Stimulated activated memory B cell treated with anti-CD40 and anti-IgM and Interleukin-4, amounts not matched to agents 10 μg/mL and 1 μg/mL and 100 μg/mL, for 72 hours (primary cell): ENCODE measurements at regions not wholly inside any gene's neighbourhood (a gene's known extent, or its start where the extent isn't known, plus 50 kb on each side); places are given as distances from the start of the nearest gene placed in this dataset.
"Not testable (repeated sequence)": the region's sequence is repeated elsewhere in the genome, so short reads cannot be mapped to it uniquely, and the experiment has no call there.

Source experiments
- ATAC-seq: fragments of 150-1000 bp; cut with Tn5 transposase; 2 replicates; pipeline ENCODE4 v1.10.0; 2021
- H3K27ac Mint-ChIP-seq: one replicate; pipeline ENCODE4 v1.8.0; 2022; ENCODE audit warnings: mild to moderate bottlenecking, mixed read lengths
- H3K27me3 Mint-ChIP-seq: one replicate; pipeline ENCODE4 v1.8.0; 2022; ENCODE audit warnings: mixed read lengths
- H3K36me3 Mint-ChIP-seq: one replicate; pipeline ENCODE4 v1.8.0; 2022; ENCODE audit warnings: mixed read lengths
- H3K4me1 Mint-ChIP-seq: one replicate; pipeline ENCODE4 v1.8.0; 2022; ENCODE audit warnings: mixed read lengths
- H3K4me3 Mint-ChIP-seq: one replicate; pipeline ENCODE4 v1.8.0; 2022; ENCODE audit warnings: mild to moderate bottlenecking, moderate library complexity, mixed read lengths
- H3K9me3 Mint-ChIP-seq: one replicate; pipeline ENCODE4 v1.8.0; 2022; ENCODE audit warnings: mixed read lengths

DNA sequence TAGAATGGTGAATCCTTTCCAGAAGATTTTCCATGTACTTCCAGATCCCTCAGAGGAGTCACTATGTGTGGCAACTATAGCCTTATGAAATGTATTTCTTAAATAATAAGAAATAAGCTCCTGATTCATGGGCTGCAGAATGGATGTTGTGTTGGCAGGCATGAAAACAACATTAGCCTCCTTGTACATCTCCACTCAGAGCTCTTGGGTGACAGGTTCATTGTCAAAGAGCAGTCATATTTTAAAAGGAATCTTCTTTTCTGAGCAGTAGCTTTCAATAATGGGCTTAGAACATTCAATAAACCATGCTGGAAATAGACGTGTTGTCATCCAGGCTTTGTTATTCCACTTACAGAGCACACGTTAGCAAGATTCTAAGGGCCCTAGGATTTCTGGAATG is 96.6 kb downstream of the CDC7 start:
- Mint-ChIP-seq H3K27me3 (no peaks in the 10 kb centered on the region), H3K27ac (no peak overlapping the region), H3K36me3 (no peaks in the 10 kb centered on the region), H3K9me3 (no peaks in the 10 kb centered on the region), H3K4me3 (no peak overlapping the region), H3K4me1 (no peaks in the 10 kb centered on the region)
- no peak for ATAC-seq

DNA sequence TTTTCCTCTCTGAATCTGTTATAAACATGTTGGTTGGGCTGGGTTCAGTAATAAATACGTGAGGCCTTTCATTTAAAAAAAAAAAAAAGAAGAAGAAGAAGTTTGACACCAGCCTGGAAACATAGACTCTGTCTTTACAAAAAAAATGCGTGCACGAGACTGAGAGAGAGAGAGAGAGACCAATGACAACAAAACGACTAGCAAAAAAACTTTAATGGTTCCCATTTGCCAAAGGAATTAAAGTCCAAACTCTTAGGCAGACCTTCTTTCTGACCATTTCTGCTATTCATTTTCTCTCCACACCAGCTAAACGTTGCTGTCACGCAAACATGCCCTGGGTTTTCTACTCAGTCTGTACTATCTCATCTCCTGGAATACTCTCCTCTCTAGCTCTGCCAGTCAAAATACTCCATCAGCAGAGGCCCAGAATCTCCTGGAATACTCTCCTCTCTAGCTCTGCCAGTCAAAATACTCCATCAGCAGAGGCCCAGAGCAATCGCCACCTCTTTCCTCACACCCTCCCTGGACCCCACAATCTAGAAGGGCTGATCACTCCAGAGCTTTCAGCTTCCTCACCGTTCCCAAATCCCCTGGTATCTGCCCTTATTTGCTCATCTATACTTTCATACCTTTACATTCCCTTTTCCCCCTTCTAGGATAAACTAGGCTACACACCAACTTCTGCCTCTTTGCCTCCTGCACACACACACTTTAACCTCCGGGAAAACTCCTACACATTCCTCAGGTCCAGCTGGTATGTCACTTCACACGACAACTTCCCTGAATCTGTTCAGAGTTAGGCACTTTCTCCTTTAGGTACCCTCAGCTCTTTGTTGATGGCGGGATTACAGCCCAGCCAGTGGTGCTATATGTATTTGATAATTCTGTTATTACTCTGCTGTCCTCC is 100.0 kb downstream of the CDC7 start:
- H3K36me3 Mint-ChIP-seq, result no peaks in the 10 kb centered on the region
- no peak overlapping the region for H3K4me3 Mint-ChIP-seq
- H3K27me3 Mint-ChIP-seq, result no peaks in the 10 kb centered on the region
- H3K4me1 Mint-ChIP-seq, result peaks cover 8% of the 10 kb centered on the region
- no peaks in the 10 kb centered on the region for H3K9me3 Mint-ChIP-seq
- peak; percentile 25 for ATAC-seq
- H3K27ac Mint-ChIP-seq, result no peak overlapping the region

- Mint-ChIP-seq H3K27ac (no peak overlapping the region), H3K4me1 (peaks cover 8% of the 10 kb centered on the region), H3K4me3 (no peak overlapping the region), H3K27me3 (no peaks in the 10 kb centered on the region), H3K36me3 (no peaks in the 10 kb centered on the region), H3K9me3 (no peaks in the 10 kb centered on the region)
- ATAC-seq, result no peak
Measured at GRCh38 chr1:91601554-91602376, 101.1 kb downstream of the CDC7 start.

DNA sequence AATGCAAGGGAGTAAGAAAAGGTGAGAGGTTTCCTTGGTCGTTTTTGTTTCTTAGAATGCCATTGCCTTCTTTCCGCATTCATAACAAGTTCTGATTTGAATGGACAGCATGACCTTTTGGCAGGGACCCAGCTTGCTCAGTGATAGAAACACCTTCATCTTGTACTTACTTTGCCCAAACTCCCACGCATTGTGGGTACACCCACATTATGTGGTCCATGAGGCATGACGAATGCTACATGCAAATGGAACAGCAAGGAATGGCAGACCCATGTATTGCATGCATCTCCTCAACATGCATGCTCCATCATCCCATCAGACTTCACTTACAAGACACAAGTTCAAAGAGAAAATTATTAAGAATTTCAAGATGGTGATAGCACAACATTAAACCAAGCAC is 102.8 kb downstream of the CDC7 start:
- Mint-ChIP-seq H3K4me1 (peaks cover 8% of the 10 kb centered on the region), H3K4me3 (no peak overlapping the region), H3K27me3 (no peaks in the 10 kb centered on the region), H3K27ac (no peak overlapping the region), H3K9me3 (no peaks in the 10 kb centered on the region), H3K36me3 (no peaks in the 10 kb centered on the region)
- peak; percentile 55 for ATAC-seq

DNA sequence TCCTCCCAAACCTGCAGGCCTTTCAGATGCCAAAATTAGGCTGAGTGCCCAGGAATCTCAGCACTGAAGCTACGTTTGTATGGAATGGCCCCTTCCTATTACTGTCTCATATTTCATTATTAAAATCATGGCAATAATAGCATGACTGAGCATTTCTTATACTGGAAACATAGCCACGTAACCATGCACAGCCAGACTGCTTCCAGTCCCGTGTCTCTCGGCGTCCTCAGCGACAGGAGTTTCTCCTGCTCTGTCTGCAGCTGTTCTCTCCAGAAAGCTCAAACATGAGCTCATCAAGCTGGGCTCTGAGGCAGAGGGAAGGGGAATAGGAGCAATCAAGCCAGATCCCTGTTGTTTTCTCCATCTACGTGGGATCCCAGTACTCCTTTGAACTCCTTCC is 104.0 kb downstream of the CDC7 start:
- Mint-ChIP-seq H3K9me3 (no peaks in the 10 kb centered on the region), H3K27ac (no peak overlapping the region), H3K36me3 (no peaks in the 10 kb centered on the region), H3K27me3 (no peaks in the 10 kb centered on the region), H3K4me3 (no peak overlapping the region), H3K4me1 (peaks cover 8% of the 10 kb centered on the region)
- ATAC-seq, result no peak

DNA sequence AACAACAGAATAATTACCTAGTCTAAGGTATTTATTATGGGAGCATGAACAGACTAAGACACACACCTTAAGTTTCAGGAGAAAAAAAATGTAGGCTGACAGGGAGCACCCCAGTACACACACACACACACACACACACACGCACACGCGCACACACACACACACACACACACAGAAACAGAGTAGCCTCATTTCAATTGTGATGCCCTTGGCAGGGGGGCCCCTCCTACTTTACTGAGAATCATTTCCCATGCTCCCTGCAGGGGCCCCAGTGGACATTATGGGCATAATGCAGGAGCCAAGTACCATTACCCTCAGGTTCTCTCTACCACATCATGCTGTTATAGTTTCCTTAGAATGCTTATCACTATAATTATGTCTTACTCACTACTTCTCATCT is 104.9 kb downstream of the CDC7 start:
- peaks cover 8% of the 10 kb centered on the region for H3K4me1 Mint-ChIP-seq
- no peaks in the 10 kb centered on the region for H3K36me3 Mint-ChIP-seq
- no peak for ATAC-seq
- no peaks in the 10 kb centered on the region for H3K27me3 Mint-ChIP-seq
- H3K4me3 Mint-ChIP-seq, result no peak overlapping the region
- no peak overlapping the region for H3K27ac Mint-ChIP-seq
- no peaks in the 10 kb centered on the region for H3K9me3 Mint-ChIP-seq

GRCh38 chr1:91606546-91607078 is 106.0 kb downstream of the CDC7 start:
- ATAC-seq, result no peak
- H3K4me1 Mint-ChIP-seq, result peaks cover 8% of the 10 kb centered on the region
- no peaks in the 10 kb centered on the region for H3K9me3 Mint-ChIP-seq
- H3K27ac Mint-ChIP-seq, result no peak overlapping the region
- H3K4me3 Mint-ChIP-seq, result no peak overlapping the region
- no peaks in the 10 kb centered on the region for H3K36me3 Mint-ChIP-seq
- H3K27me3 Mint-ChIP-seq, result no peaks in the 10 kb centered on the region

- H3K4me1 Mint-ChIP-seq, H3K4me3 Mint-ChIP-seq, H3K27ac Mint-ChIP-seq, ATAC-seq, H3K9me3 Mint-ChIP-seq, H3K27me3 Mint-ChIP-seq, H3K36me3 Mint-ChIP-seq: not testable (repeated sequence)
Measured at GRCh38 chr1:91607686-91608085, 107.0 kb downstream of the CDC7 start.

DNA sequence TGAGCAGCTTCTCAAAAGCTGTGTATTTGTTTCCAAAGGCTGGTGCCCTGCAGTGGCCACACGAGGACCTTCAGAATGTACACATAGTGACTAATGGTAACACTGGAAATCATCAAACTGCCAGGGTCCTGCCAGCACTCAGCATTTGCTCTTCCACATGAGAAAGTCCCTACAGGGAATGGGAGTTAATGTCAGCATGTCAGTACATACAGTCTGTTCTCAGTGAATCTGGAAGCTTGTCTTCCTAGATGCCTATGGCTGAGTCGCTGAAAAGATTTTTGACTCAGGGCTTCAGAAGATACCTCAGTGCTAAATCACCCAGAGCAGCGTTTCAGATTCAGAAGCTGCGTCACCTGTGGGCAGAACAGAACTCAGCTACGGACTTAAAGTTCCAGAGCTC is 108.2 kb downstream of the CDC7 start:
- no peak for ATAC-seq
- Mint-ChIP-seq H3K9me3 (no peaks in the 10 kb centered on the region), H3K36me3 (no peaks in the 10 kb centered on the region), H3K4me1 (no peaks in the 10 kb centered on the region), H3K4me3 (no peak overlapping the region), H3K27ac (no peak overlapping the region), H3K27me3 (no peaks in the 10 kb centered on the region)

DNA sequence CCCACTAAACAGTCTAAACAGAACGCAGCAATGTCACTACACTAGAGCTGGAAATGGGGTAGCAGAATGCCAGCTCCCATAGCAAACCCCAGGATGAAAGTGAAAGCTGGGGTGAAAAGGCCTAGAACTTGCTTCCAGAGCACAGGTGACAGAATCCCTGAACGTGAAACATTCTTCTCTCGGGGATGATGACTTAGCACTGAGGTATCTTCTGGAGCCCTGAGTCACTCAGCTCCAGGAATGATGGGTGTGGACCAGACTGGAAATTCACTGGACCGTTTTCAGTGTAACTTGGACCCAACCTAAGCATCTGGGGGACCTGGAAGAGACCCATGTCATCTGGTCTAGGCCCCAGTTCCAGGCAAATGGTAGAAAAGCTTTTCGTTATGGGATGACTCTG is 108.9 kb downstream of the CDC7 start:
- no peak overlapping the region for H3K4me3 Mint-ChIP-seq
- H3K27me3 Mint-ChIP-seq, result no peaks in the 10 kb centered on the region
- H3K4me1 Mint-ChIP-seq, result no peaks in the 10 kb centered on the region
- no peaks in the 10 kb centered on the region for H3K36me3 Mint-ChIP-seq
- no peak for ATAC-seq
- H3K9me3 Mint-ChIP-seq, result no peaks in the 10 kb centered on the region
- no peak overlapping the region for H3K27ac Mint-ChIP-seq

- no peaks in the 10 kb centered on the region for H3K9me3 Mint-ChIP-seq
- no peaks in the 10 kb centered on the region for H3K36me3 Mint-ChIP-seq
- H3K27me3 Mint-ChIP-seq, result no peaks in the 10 kb centered on the region
- ATAC-seq, result no peak
- no peak overlapping the region for H3K4me3 Mint-ChIP-seq
- H3K27ac Mint-ChIP-seq, result no peak overlapping the region
- H3K4me1 Mint-ChIP-seq, result no peaks in the 10 kb centered on the region
Measured at GRCh38 chr1:91610102-91610501, 109.5 kb downstream of the CDC7 start.

- no peaks in the 10 kb centered on the region for H3K36me3 Mint-ChIP-seq
- no peak for ATAC-seq
Measured at GRCh38 chr1:91610789-91611188, 110.1 kb downstream of the CDC7 start.

GRCh38 chr1:91611483-91611917 is 110.8 kb downstream of the CDC7 start:
- Mint-ChIP-seq H3K9me3 (no peaks in the 10 kb centered on the region), H3K4me3 (no peak overlapping the region), H3K27me3 (peaks cover 8% of the 10 kb centered on the region), H3K4me1 (no peaks in the 10 kb centered on the region), H3K36me3 (no peaks in the 10 kb centered on the region), H3K27ac (no peak overlapping the region)
- no peak for ATAC-seq

More at GRCh38 chr1:91610789-91611188, 110.1 kb downstream of the CDC7 start:
- no peaks in the 10 kb centered on the region for H3K9me3 Mint-ChIP-seq
- H3K4me3 Mint-ChIP-seq, result no peak overlapping the region
- no peak overlapping the region for H3K27ac Mint-ChIP-seq
- H3K27me3 Mint-ChIP-seq, result peaks cover under 1% of the 10 kb centered on the region
- no peaks in the 10 kb centered on the region for H3K4me1 Mint-ChIP-seq

GRCh38 chr1:91613595-91613994 is 112.9 kb downstream of the CDC7 start:
- no peaks in the 10 kb centered on the region for H3K9me3 Mint-ChIP-seq
- no peak overlapping the region for H3K4me3 Mint-ChIP-seq
- ATAC-seq, result no peak
- H3K27ac Mint-ChIP-seq, result no peak overlapping the region
- H3K4me1 Mint-ChIP-seq, result no peaks in the 10 kb centered on the region
- H3K36me3 Mint-ChIP-seq, result no peaks in the 10 kb centered on the region
- peaks cover 19% of the 10 kb centered on the region for H3K27me3 Mint-ChIP-seq

GRCh38 chr1:91616712-91617111 is 116.1 kb downstream of the CDC7 start:
- no peak overlapping the region for H3K4me3 Mint-ChIP-seq

More at GRCh38 chr1:91616712-91617111, 116.1 kb downstream of the CDC7 start:
- no peak for ATAC-seq
- Mint-ChIP-seq H3K9me3 (no peaks in the 10 kb centered on the region), H3K4me1 (no peaks in the 10 kb centered on the region), H3K27me3 (peaks cover 44% of the 10 kb centered on the region), H3K36me3 (no peaks in the 10 kb centered on the region), H3K27ac (no peak overlapping the region)
